B cell (primary cell): ENCODE measurements at regions not wholly inside any gene's neighbourhood (a gene's known extent, or its start where the extent isn't known, plus 50 kb on each side); places are given as distances from the start of the nearest gene placed in this dataset.

Experiments used
- ATAC-seq: fragments of 200-7000 bp; cut with Tn5 transposase; one replicate; pipeline ENCODE4 v1.10.0; 2021; ENCODE audit warnings: low read depth, mild to moderate bottlenecking, moderate number of reproducible peaks, moderate library complexity
- CTCF ChIA-PET: fragments of 350-600 bp; sonication (Branson Sonifier 250); formaldehyde crosslinking; loops from one replicate; lab custom pipeline; 2021; ENCODE audit warnings: antibody characterized with exemption, inconsistent platforms; lab: Charles Lee
- POLR2A ChIA-PET: fragments of 350-600 bp; sonication (Branson Sonifier 250); formaldehyde crosslinking; loops from one replicate; lab custom pipeline; 2021; ENCODE audit warnings: antibody characterized with exemption; lab: Charles Lee
- DNase-seq: peaks from one replicate; pipeline ENCODE4 v3.0.0; 2013
- H2AFZ ChIP-seq: 2 replicates; pipeline ENCODE4 v1.6.1; 2012; ENCODE audit warnings: mild to moderate bottlenecking, low read depth, low read length; ENCODE audit not compliant: insufficient read depth, poor library complexity, severe bottlenecking
- H3K27ac ChIP-seq, 2 donors: 1 replicate in 1 of 2; 2 replicates in 1 of 2; pipeline ENCODE4 v1.5.1; 2012 to 2013; ENCODE audit warnings: low read length in 2 of 2, mild to moderate bottlenecking in 2 of 2, moderate library complexity in 1 of 2
- H3K27me3 ChIP-seq, 4 experiments: fragments of 200-600 bp in 1 of 4; sonication (generic) in 1 of 4; replicated peaks in 1 of 4; 1 replicate in 2 of 4; 2 replicates in 2 of 4; pipeline versions ENCODE4 v1.6.1 to v1.7.0; 2013 to 2016; ENCODE audit warnings: low read length in 3 of 4, mild to moderate bottlenecking in 2 of 4, mixed read lengths in 1 of 4, moderate library complexity in 1 of 4; ENCODE audit not compliant: insufficient read depth in 4 of 4, control insufficient read depth in 3 of 4; ENCODE audit errors: control extremely low read depth in 1 of 4
- H3K36me3 ChIP-seq, 2 experiments: replicated peaks in 1 of 2; 1 replicate in 1 of 2; 2 replicates in 1 of 2; pipeline versions ENCODE4 v1.6.1 to v1.7.1; 2013; ENCODE audit warnings: low read length in 1 of 2; ENCODE audit not compliant: insufficient read depth in 2 of 2, control insufficient read depth in 1 of 2; ENCODE audit errors: control extremely low read depth in 1 of 2, extremely low read depth in 1 of 2
- H3K4me1 ChIP-seq, 2 donors: fragments of 200-600 bp in 1 of 2; sonication (generic) in 1 of 2; 1 replicate in 1 of 2; 2 replicates in 1 of 2; pipeline versions ENCODE4 v1.5.1 to v1.6.1; 2013 to 2017; ENCODE audit warnings: low read length in 2 of 2; ENCODE audit not compliant: control insufficient read depth in 2 of 2, insufficient read depth in 2 of 2
- H3K4me2 ChIP-seq: replicated peaks from 2 replicates; pipeline ENCODE3; 2012; ENCODE audit warnings: mild to moderate bottlenecking, low read depth, low read length; ENCODE audit not compliant: poor library complexity, severe bottlenecking
- H3K4me3 ChIP-seq, 5 experiments: fragments of 200-600 bp in 1 of 5; sonication (generic) in 1 of 5; 1 replicate in 3 of 5; 2 replicates in 2 of 5; pipeline versions ENCODE4 v1.5.1 to v1.7.0; 2011 to 2016; ENCODE audit warnings: low read length in 4 of 5, mild to moderate bottlenecking in 4 of 5, low read depth in 2 of 5, control low read depth in 1 of 5, moderate library complexity in 1 of 5; ENCODE audit not compliant: insufficient read depth in 1 of 5; ENCODE audit errors: control extremely low read depth in 1 of 5, extremely low read depth in 1 of 5
- H3K79me2 ChIP-seq: fragments of 200-600 bp; sonication (generic); one replicate; pipeline ENCODE4 v1.6.0; 2016; ENCODE audit warnings: low read length; ENCODE audit not compliant: control insufficient read depth, insufficient read depth
- H3K9ac ChIP-seq: fragments of 200-600 bp; sonication (generic); 2 replicates; pipeline ENCODE4 v1.6.1; 2017; ENCODE audit warnings: mild to moderate bottlenecking, low read length, moderate library complexity
- H3K9me3 ChIP-seq, 3 donors: one replicate each; pipeline versions ENCODE4 v1.6.1 to v1.7.1; 2013; ENCODE audit warnings: low read length in 2 of 3; ENCODE audit not compliant: control insufficient read depth in 2 of 3, insufficient read depth in 1 of 3; ENCODE audit errors: control extremely low read depth in 1 of 3
- H4K20me1 ChIP-seq: 2 replicates; pipeline ENCODE4 v1.6.0; 2012; ENCODE audit warnings: mild to moderate bottlenecking, low read length; ENCODE audit not compliant: insufficient read depth, control insufficient read depth, poor library complexity, severe bottlenecking
- H3K27ac Mint-ChIP-seq: one replicate; pipeline ENCODE4 v1.8.0; 2021; ENCODE audit warnings: mixed read lengths
- H3K27me3 Mint-ChIP-seq: one replicate; pipeline ENCODE4 v1.8.0; 2021; ENCODE audit warnings: mixed read lengths
- H3K4me1 Mint-ChIP-seq: one replicate; pipeline ENCODE4 v1.8.0; 2021; ENCODE audit warnings: mixed read lengths
- H3K4me3 Mint-ChIP-seq: one replicate; pipeline ENCODE4 v1.8.0; 2021; ENCODE audit warnings: mixed read lengths
- H3K9me3 Mint-ChIP-seq: one replicate; pipeline ENCODE4 v1.8.0; 2022; ENCODE audit warnings: mixed read lengths; ENCODE audit not compliant: insufficient read depth
- EZH2 ChIP-seq: IDR thresholded peaks from 2 replicates; pipeline ENCODE4 v1.6.1; 2012; ENCODE audit warnings: borderline replicate concordance, low read depth, mild to moderate bottlenecking, moderate library complexity, low read length; ENCODE audit not compliant: insufficient read depth, poor library complexity, severe bottlenecking
- WGBS: methylation state at CpG from one replicate; pipeline ENCODE4 v1.1.5; 2013; ENCODE audit warnings: missing lambda C conversion rate; ENCODE audit not compliant: insufficient coverage; 5-methylcytosine and 5-hydroxymethylcytosine counted together
- intact Hi-C: fragments of 100-400 bp; cut with micrococcal nuclease; formaldehyde crosslinking; loops from one replicate; pipeline ENCODE4 v1.10.0; 2022
- TF ChIP-seq, protein P1 (sequence below): fragments of 200-600 bp; IDR thresholded peaks from one replicate; pipeline ENCODE4 v1.8.0; 2022; ENCODE audit warnings: antibody characterized with exemption, mild to moderate bottlenecking

- no peaks in the 10 kb centered on the region for H3K27me3 ChIP-seq
- H3K27ac Mint-ChIP-seq = no peak overlapping the region
- no peak overlapping the region for H2AFZ ChIP-seq
- intact Hi-C loops = no loop called here
- H3K27ac ChIP-seq = no peak overlapping the region
- TF ChIP-seq, protein P1, sequence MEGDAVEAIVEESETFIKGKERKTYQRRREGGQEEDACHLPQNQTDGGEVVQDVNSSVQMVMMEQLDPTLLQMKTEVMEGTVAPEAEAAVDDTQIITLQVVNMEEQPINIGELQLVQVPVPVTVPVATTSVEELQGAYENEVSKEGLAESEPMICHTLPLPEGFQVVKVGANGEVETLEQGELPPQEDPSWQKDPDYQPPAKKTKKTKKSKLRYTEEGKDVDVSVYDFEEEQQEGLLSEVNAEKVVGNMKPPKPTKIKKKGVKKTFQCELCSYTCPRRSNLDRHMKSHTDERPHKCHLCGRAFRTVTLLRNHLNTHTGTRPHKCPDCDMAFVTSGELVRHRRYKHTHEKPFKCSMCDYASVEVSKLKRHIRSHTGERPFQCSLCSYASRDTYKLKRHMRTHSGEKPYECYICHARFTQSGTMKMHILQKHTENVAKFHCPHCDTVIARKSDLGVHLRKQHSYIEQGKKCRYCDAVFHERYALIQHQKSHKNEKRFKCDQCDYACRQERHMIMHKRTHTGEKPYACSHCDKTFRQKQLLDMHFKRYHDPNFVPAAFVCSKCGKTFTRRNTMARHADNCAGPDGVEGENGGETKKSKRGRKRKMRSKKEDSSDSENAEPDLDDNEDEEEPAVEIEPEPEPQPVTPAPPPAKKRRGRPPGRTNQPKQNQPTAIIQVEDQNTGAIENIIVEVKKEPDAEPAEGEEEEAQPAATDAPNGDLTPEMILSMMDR = no peak
- TF ChIP-seq EZH2 = no peak
- H3K4me1 ChIP-seq = no peaks in the 10 kb centered on the region
- H3K36me3 ChIP-seq = no peaks in the 10 kb centered on the region
- peaks cover 3% of the 10 kb centered on the region for H3K9me3 Mint-ChIP-seq
- H3K4me3 ChIP-seq = no peak overlapping the region
- no peak overlapping the region for H3K4me3 Mint-ChIP-seq
- H4K20me1 ChIP-seq = no peaks in the 10 kb centered on the region
- ATAC-seq (no peak), DNase-seq (no peak)
- no peaks in the 10 kb centered on the region for H3K79me2 ChIP-seq
- POLR2A ChIA-PET = no interaction called here
- no peaks in the 10 kb centered on the region for H3K4me1 Mint-ChIP-seq
- no peaks in the 10 kb centered on the region for H3K27me3 Mint-ChIP-seq
- H3K9ac ChIP-seq = no peak overlapping the region
- no peaks in the 10 kb centered on the region for H3K9me3 ChIP-seq
- CTCF ChIA-PET = no interaction called here
- H3K4me2 ChIP-seq = no peak overlapping the region
Observed at GRCh38 chr3:84680700-84681099, 278.1 kb upstream of the CADM2 start.

DNA sequence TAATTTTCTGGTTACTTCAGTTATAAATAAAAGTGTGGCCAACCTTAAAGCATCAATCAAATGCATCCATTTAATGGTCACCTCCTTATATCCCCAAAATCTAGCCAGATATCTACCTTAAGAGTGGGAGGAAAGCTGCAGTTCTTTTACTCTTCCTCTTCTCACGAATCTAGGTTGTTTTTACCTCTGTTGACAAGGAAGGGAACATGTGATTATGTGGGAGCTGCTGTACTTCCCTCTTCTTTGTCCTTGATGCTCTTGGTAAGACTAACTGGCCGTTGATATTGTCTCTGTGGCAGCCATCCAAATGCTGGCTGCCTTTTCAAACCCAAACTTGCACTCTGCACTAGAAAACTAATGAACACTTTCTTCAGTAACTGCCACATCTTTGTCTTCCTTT lies 275.3 kb upstream of the CADM2 start:
- Histone ChIP-seq H3K4me3 (no peak overlapping the region), H3K27me3 (no peaks in the 10 kb centered on the region), H3K27ac (no peak overlapping the region), H2AFZ (no peak overlapping the region), H3K4me1 (no peaks in the 10 kb centered on the region), H3K36me3 (no peaks in the 10 kb centered on the region), H3K79me2 (no peaks in the 10 kb centered on the region), H3K4me2 (no peak overlapping the region), H4K20me1 (no peaks in the 10 kb centered on the region), H3K9ac (no peak overlapping the region), H3K9me3 (no peaks in the 10 kb centered on the region)
- ChIA-PET POLR2A (no interaction called here), CTCF (no interaction called here)
- TF ChIP-seq EZH2 = no peak
- TF ChIP-seq, protein P1 = no peak
- Mint-ChIP-seq H3K4me1 (no peaks in the 10 kb centered on the region), H3K9me3 (no peaks in the 10 kb centered on the region), H3K27ac (no peak overlapping the region), H3K27me3 (no peaks in the 10 kb centered on the region), H3K4me3 (no peak overlapping the region)
- intact Hi-C loops = no loop called here
- ATAC-seq (no peak), DNase-seq (no peak)
- WGBS = 20% methylated on average over 1 of the region's 2 CpGs
